ENCODE measurements at regions not wholly inside any gene's neighbourhood (a gene's known extent, or its start where the extent isn't known, plus 50 kb on each side); places are given as distances from the start of the nearest gene placed in this dataset.

- H3K27ac ChIP-seq (ENCODE audit: low read depth, low read length, poor library complexity, severe bottlenecking) = no peak overlapping the region
- no peak overlapping the region for H3K4me3 ChIP-seq (ENCODE audit: low read depth, low read length, poor library complexity, severe bottlenecking)
- intact Hi-C loops (cut with micrococcal nuclease; ENCODE audit: unreplicated experiment) = no loop called here
- ChIA-PET CTCF (ENCODE audit: unreplicated experiment) (no interaction called here), POLR2A (no interaction called here)
- no peaks in the 10 kb centered on the region for H4K20me1 ChIP-seq (ENCODE audit: insufficient read depth, low read length)
- H3K79me2 ChIP-seq (ENCODE audit: insufficient read depth, low read depth, low read length) = no peaks in the 10 kb centered on the region
- no peaks in the 10 kb centered on the region for H3K9me3 ChIP-seq (ENCODE audit: low read length)
- no peaks in the 10 kb centered on the region for H3K4me1 ChIP-seq (ENCODE audit: insufficient read depth, low read length, poor library complexity, severe bottlenecking)
- TF ChIP-seq EZH2phosphoT487 (IDR thresholded peaks at IDR 0.05; ENCODE audit: borderline replicate concordance, low read depth, low read length) (no peak), CTCF (conservative IDR thresholded peaks at IDR 0.05; ENCODE audit: low read length) (no peak)
- no peak overlapping the region for H2AFZ ChIP-seq (ENCODE audit: low read length)
- H3K4me2 ChIP-seq (ENCODE audit: low read length) = no peak overlapping the region
- no peaks in the 10 kb centered on the region for H3K9me2 ChIP-seq (ENCODE audit: insufficient read depth, low read length)
- BruUV-seq (replicated peaks) = no TSS peak
- H3K36me3 ChIP-seq (ENCODE audit: insufficient read depth, low read length) = no peaks in the 10 kb centered on the region
- DNase-seq (ENCODE audit: low spot score) = no peak
Observed at GRCh38 chr5:23627976-23628375, 120.6 kb downstream of the PRDM9 start.

- no peaks in the 10 kb centered on the region for H3K36me3 ChIP-seq (ENCODE audit: insufficient read depth, low read length)
- TF ChIP-seq EZH2phosphoT487 (IDR thresholded peaks at IDR 0.05; ENCODE audit: borderline replicate concordance, low read depth, low read length) (no peak), CTCF (conservative IDR thresholded peaks at IDR 0.05; ENCODE audit: low read length) (no peak)
- no peak for DNase-seq (ENCODE audit: low spot score)
- no TSS peak for BruUV-seq (replicated peaks)
- CTCF ChIA-PET (ENCODE audit: unreplicated experiment) = no interaction called here
- no peak overlapping the region for H3K4me2 ChIP-seq (ENCODE audit: low read length)
- POLR2A ChIA-PET = no interaction called here
- no peaks in the 10 kb centered on the region for H3K9me3 ChIP-seq (ENCODE audit: low read length)
- no peak overlapping the region for H2AFZ ChIP-seq (ENCODE audit: low read length)
- H3K79me2 ChIP-seq (ENCODE audit: insufficient read depth, low read depth, low read length) = no peaks in the 10 kb centered on the region
- H3K9me2 ChIP-seq (ENCODE audit: insufficient read depth, low read length) = no peaks in the 10 kb centered on the region
- intact Hi-C loops (cut with micrococcal nuclease; ENCODE audit: unreplicated experiment) = no loop called here
- no peaks in the 10 kb centered on the region for H3K4me1 ChIP-seq (ENCODE audit: insufficient read depth, low read length, poor library complexity, severe bottlenecking)
- no peak overlapping the region for H3K27ac ChIP-seq (ENCODE audit: low read depth, low read length, poor library complexity, severe bottlenecking)
- H3K4me3 ChIP-seq (ENCODE audit: low read depth, low read length, poor library complexity, severe bottlenecking) = no peak overlapping the region
- no peaks in the 10 kb centered on the region for H4K20me1 ChIP-seq (ENCODE audit: insufficient read depth, low read length)
Observed at GRCh38 chr5:23629396-23629795, 122.0 kb downstream of the PRDM9 start.

- no peak overlapping the region for H3K27ac ChIP-seq (ENCODE audit: low read depth, low read length, poor library complexity, severe bottlenecking)
- no peaks in the 10 kb centered on the region for H3K9me3 ChIP-seq (ENCODE audit: low read length)
- no peak overlapping the region for H3K4me3 ChIP-seq (ENCODE audit: low read depth, low read length, poor library complexity, severe bottlenecking)
- H3K79me2 ChIP-seq (ENCODE audit: insufficient read depth, low read depth, low read length) = no peaks in the 10 kb centered on the region
- H2AFZ ChIP-seq (ENCODE audit: low read length) = no peak overlapping the region
- TF ChIP-seq CTCF (conservative IDR thresholded peaks at IDR 0.05; ENCODE audit: low read length) = no peak
- no peak for TF ChIP-seq EZH2phosphoT487 (IDR thresholded peaks at IDR 0.05; ENCODE audit: borderline replicate concordance, low read depth, low read length)
- no TSS peak for BruUV-seq (replicated peaks)
- DNase-seq (ENCODE audit: low spot score) = no peak
- no peaks in the 10 kb centered on the region for H3K36me3 ChIP-seq (ENCODE audit: insufficient read depth, low read length)
- intact Hi-C loops (cut with micrococcal nuclease; ENCODE audit: unreplicated experiment) = no loop called here
- ChIA-PET POLR2A (interaction anchor here (0.6 kb wide), 1 partner anchor 669 kb away, joined by 3 read pairs; no protein-coding TSS in a partner anchor), CTCF (ENCODE audit: unreplicated experiment) (no interaction called here)
- H3K9me2 ChIP-seq (ENCODE audit: insufficient read depth, low read length) = no peaks in the 10 kb centered on the region
- no peak overlapping the region for H3K4me2 ChIP-seq (ENCODE audit: low read length)
- no peaks in the 10 kb centered on the region for H4K20me1 ChIP-seq (ENCODE audit: insufficient read depth, low read length)
- H3K4me1 ChIP-seq (ENCODE audit: insufficient read depth, low read length, poor library complexity, severe bottlenecking) = no peaks in the 10 kb centered on the region
Observed at GRCh38 chr5:23631302-23632045, 124.1 kb downstream of the PRDM9 start.

Measured in OCI-LY7 (cell line).